ENCODE measurements at regions not wholly inside any gene's neighbourhood (a gene's known extent, or its start where the extent isn't known, plus 50 kb on each side); places are given as distances from the start of the nearest gene placed in this dataset.

DNA sequence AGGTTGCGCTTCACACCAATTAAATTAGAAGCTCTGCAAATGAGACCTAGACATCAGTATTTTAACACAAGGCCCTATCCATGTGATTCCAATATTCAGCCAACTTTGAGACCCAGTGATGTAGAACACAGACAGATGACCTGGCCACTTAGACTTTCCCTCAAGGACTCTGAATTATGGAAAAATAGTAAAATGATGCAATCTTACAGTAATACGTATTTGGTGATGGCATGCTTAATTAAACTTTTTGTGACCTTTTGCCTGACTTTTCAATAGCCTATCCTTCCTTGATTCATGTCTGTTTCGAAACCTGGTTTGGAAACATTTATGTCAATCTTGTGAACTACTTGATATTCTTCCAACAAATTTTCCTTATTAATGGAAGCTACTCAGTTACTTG, 521.2 kb downstream of the KCNA4 start:
- TF ChIP-seq, protein P1, sequence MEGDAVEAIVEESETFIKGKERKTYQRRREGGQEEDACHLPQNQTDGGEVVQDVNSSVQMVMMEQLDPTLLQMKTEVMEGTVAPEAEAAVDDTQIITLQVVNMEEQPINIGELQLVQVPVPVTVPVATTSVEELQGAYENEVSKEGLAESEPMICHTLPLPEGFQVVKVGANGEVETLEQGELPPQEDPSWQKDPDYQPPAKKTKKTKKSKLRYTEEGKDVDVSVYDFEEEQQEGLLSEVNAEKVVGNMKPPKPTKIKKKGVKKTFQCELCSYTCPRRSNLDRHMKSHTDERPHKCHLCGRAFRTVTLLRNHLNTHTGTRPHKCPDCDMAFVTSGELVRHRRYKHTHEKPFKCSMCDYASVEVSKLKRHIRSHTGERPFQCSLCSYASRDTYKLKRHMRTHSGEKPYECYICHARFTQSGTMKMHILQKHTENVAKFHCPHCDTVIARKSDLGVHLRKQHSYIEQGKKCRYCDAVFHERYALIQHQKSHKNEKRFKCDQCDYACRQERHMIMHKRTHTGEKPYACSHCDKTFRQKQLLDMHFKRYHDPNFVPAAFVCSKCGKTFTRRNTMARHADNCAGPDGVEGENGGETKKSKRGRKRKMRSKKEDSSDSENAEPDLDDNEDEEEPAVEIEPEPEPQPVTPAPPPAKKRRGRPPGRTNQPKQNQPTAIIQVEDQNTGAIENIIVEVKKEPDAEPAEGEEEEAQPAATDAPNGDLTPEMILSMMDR (IDR thresholded peaks at IDR 0.05 in 4 of 5, conservative IDR thresholded peaks at IDR 0.05 in 1 of 5) = no peak
- TF ChIP-seq POLR2A (IDR thresholded peaks at IDR 0.05) = no peak
